ENCODE measurements at regions not wholly inside any gene's neighbourhood (a gene's known extent, or its start where the extent isn't known, plus 50 kb on each side); places are given as distances from the start of the nearest gene placed in this dataset.
A peak's percentile ranks its signal among the peaks of the same experiment; 100 is the strongest.

GRCh38 chr20:50340541-50340940 lies 149.9 kb downstream of the CEBPB start:
- no peak for DNase-seq (ENCODE audit: low read depth)

GRCh38 chr20:50341050-50341449 lies 150.4 kb downstream of the CEBPB start:
- no peak for DNase-seq (ENCODE audit: low read depth)

GRCh38 chr20:50341880-50342637 lies 151.4 kb downstream of the CEBPB start:
- no peak for DNase-seq (ENCODE audit: low read depth)

- no peak for DNase-seq (ENCODE audit: low read depth)
Measured at GRCh38 chr20:50342638-50343102, 152.0 kb downstream of the CEBPB start.

- no peak for DNase-seq (ENCODE audit: low read depth)
Measured at GRCh38 chr20:50343125-50343489, 152.5 kb downstream of the CEBPB start.

GRCh38 chr20:50343490-50344179 lies 153.0 kb downstream of the CEBPB start:
- no peak for DNase-seq (ENCODE audit: low read depth)

- DNase-seq (ENCODE audit: low read depth): no peak
Measured at GRCh38 chr20:50344232-50345071, 153.8 kb downstream of the CEBPB start.

GRCh38 chr20:50345712-50346373 lies 155.2 kb downstream of the CEBPB start:
- DNase-seq (ENCODE audit: low read depth): no peak

- DNase-seq (ENCODE audit: low read depth): peak; percentile 80
Measured at GRCh38 chr20:50346374-50347283, 156.0 kb downstream of the CEBPB start.

GRCh38 chr20:50347284-50348063 lies 156.8 kb downstream of the CEBPB start:
- no peak for DNase-seq (ENCODE audit: low read depth)

- no peak for DNase-seq (ENCODE audit: low read depth)
Measured at GRCh38 chr20:50348096-50348495, 157.5 kb downstream of the CEBPB start.

GRCh38 chr20:50350510-50351249 lies 159.5 kb upstream of the PTPN1 start:
- DNase-seq (ENCODE audit: low read depth): no peak

- no peak for DNase-seq (ENCODE audit: low read depth)
Measured at GRCh38 chr20:50351541-50351940, 158.6 kb upstream of the PTPN1 start.

GRCh38 chr20:50353289-50353961 lies 156.8 kb upstream of the PTPN1 start:
- no peak for DNase-seq (ENCODE audit: low read depth)

GRCh38 chr20:50354721-50355589 lies 155.2 kb upstream of the PTPN1 start:
- DNase-seq (ENCODE audit: low read depth): no peak

- DNase-seq (ENCODE audit: low read depth): no peak
Measured at GRCh38 chr20:50355590-50356524, 154.3 kb upstream of the PTPN1 start.

Data from HT1080 (cell line).